Mesenchymal stem cell (in vitro differentiated cells and primary cell): ENCODE measurements at regions not wholly inside any gene's neighbourhood (a gene's known extent, or its start where the extent isn't known, plus 50 kb on each side); places are given as distances from the start of the nearest gene placed in this dataset.

Source experiments
- DNase-seq: peaks from one replicate; pipeline ENCODE4 v3.0.0-alpha.2; 2013
- H2AFZ ChIP-seq: one replicate; pipeline ENCODE4 v1.6.1; 2013; ENCODE audit warnings: low read depth, mild to moderate bottlenecking, control low read depth, inconsistent platforms, low read length, moderate library complexity
- H2AK5ac ChIP-seq: 2 replicates; pipeline ENCODE4 v1.6.1; 2013; ENCODE audit warnings: low read length, moderate library complexity, mild to moderate bottlenecking, inconsistent platforms; ENCODE audit not compliant: severe bottlenecking
- H2BK120ac ChIP-seq: one replicate; pipeline ENCODE4 v1.6.1; 2013; ENCODE audit warnings: low read depth, mild to moderate bottlenecking, inconsistent platforms, low read length, moderate library complexity
- H2BK12ac ChIP-seq, 2 experiments: one replicate each; pipeline ENCODE4 v1.6.1; 2013; ENCODE audit warnings: inconsistent platforms in 2 of 2, low read length in 2 of 2, mild to moderate bottlenecking in 2 of 2, moderate library complexity in 2 of 2, control low read depth in 1 of 2
- H2BK15ac ChIP-seq: one replicate; pipeline ENCODE4 v1.6.1; 2013; ENCODE audit warnings: mild to moderate bottlenecking, low read depth, inconsistent platforms; ENCODE audit not compliant: poor library complexity, severe bottlenecking
- H2BK5ac ChIP-seq: 2 replicates; pipeline ENCODE4 v1.6.1; 2013; ENCODE audit warnings: low read depth, mild to moderate bottlenecking, low read length, control low read depth, inconsistent platforms; ENCODE audit not compliant: poor library complexity, severe bottlenecking
- H3K14ac ChIP-seq, 2 experiments: one replicate each; pipeline ENCODE4 v1.6.1; 2013; ENCODE audit warnings: inconsistent platforms in 2 of 2, low read length in 2 of 2, control low read depth in 1 of 2, mild to moderate bottlenecking in 1 of 2, moderate library complexity in 1 of 2
- H3K18ac ChIP-seq, 2 experiments: one replicate each; pipeline ENCODE4 v1.6.1; 2013; ENCODE audit warnings: inconsistent platforms in 2 of 2, low read length in 2 of 2, control low read depth in 1 of 2, low read depth in 1 of 2, mild to moderate bottlenecking in 1 of 2
- H3K23ac ChIP-seq, 2 experiments: one replicate each; pipeline ENCODE4 v1.6.1; 2013; ENCODE audit warnings: inconsistent platforms in 2 of 2, low read length in 2 of 2, mild to moderate bottlenecking in 2 of 2, moderate library complexity in 2 of 2, control low read depth in 1 of 2
- H3K27ac ChIP-seq: 2 replicates; pipeline ENCODE4 v1.5.1; 2013; ENCODE audit warnings: mild to moderate bottlenecking, moderate library complexity, low read length, control low read depth, inconsistent platforms; ENCODE audit not compliant: poor library complexity, severe bottlenecking
- H3K27me3 ChIP-seq, 2 experiments: 2 replicates each; pipeline versions ENCODE4 v1.6.1 to v1.7.0; 2013; ENCODE audit warnings: low read length in 2 of 2, mild to moderate bottlenecking in 2 of 2, moderate library complexity in 2 of 2, control low read depth in 1 of 2, inconsistent platforms in 1 of 2; ENCODE audit not compliant: control insufficient read depth in 1 of 2, insufficient read depth in 1 of 2
- H3K36me3 ChIP-seq, 2 experiments: 2 replicates each; pipeline versions ENCODE4 v1.6.1 to v1.7.0; 2013; ENCODE audit warnings: low read length in 2 of 2, control low read depth in 1 of 2, inconsistent platforms in 1 of 2, low read depth in 1 of 2, mild to moderate bottlenecking in 1 of 2; ENCODE audit not compliant: insufficient read depth in 2 of 2, control insufficient read depth in 1 of 2
- H3K4ac ChIP-seq, 2 experiments: one replicate each; pipeline ENCODE4 v1.6.1; 2013; ENCODE audit warnings: inconsistent platforms in 2 of 2, low read length in 2 of 2, mild to moderate bottlenecking in 2 of 2, moderate library complexity in 2 of 2, control low read depth in 1 of 2, low read depth in 1 of 2
- H3K4me1 ChIP-seq: 2 replicates; pipeline ENCODE4 v1.6.1; 2013; ENCODE audit warnings: low read depth, low read length, control low read depth; ENCODE audit not compliant: control insufficient read depth, insufficient read depth
- H3K4me2 ChIP-seq: 2 replicates; pipeline ENCODE4 v1.6.1; 2013; ENCODE audit warnings: low read length, mild to moderate bottlenecking, inconsistent platforms; ENCODE audit not compliant: poor library complexity, severe bottlenecking
- H3K4me3 ChIP-seq, 2 experiments: 2 replicates each; pipeline versions ENCODE4 v1.5.1 to v1.7.0; 2013; ENCODE audit warnings: low read length in 2 of 2, mild to moderate bottlenecking in 2 of 2, control low read depth in 1 of 2, low read depth in 1 of 2; ENCODE audit not compliant: insufficient read depth in 1 of 2
- H3K79me1 ChIP-seq: replicated peaks from 2 replicates; pipeline ENCODE4 v1.6.1; 2013; ENCODE audit warnings: mild to moderate bottlenecking, control low read depth, low read length, inconsistent platforms; ENCODE audit not compliant: poor library complexity, severe bottlenecking
- H3K9ac ChIP-seq: 2 replicates; pipeline ENCODE4 v1.7.0; 2013; ENCODE audit warnings: mild to moderate bottlenecking, low read length, moderate library complexity
- H3K9me3 ChIP-seq: 2 replicates; pipeline ENCODE4 v1.7.0; 2013; ENCODE audit warnings: mild to moderate bottlenecking, low read length; ENCODE audit not compliant: control insufficient read depth
- H4K8ac ChIP-seq: one replicate; pipeline ENCODE4 v1.6.1; 2013; ENCODE audit warnings: inconsistent platforms, mild to moderate bottlenecking, low read length, moderate library complexity
- H4K91ac ChIP-seq: one replicate; pipeline ENCODE4 v1.6.1; 2013; ENCODE audit warnings: mild to moderate bottlenecking, low read length, inconsistent platforms
- WGBS: methylation state at CpG from one replicate; pipeline ENCODE4 v1.1.7; 2013; ENCODE audit warnings: mixed read lengths; 5-methylcytosine and 5-hydroxymethylcytosine counted together

DNA sequence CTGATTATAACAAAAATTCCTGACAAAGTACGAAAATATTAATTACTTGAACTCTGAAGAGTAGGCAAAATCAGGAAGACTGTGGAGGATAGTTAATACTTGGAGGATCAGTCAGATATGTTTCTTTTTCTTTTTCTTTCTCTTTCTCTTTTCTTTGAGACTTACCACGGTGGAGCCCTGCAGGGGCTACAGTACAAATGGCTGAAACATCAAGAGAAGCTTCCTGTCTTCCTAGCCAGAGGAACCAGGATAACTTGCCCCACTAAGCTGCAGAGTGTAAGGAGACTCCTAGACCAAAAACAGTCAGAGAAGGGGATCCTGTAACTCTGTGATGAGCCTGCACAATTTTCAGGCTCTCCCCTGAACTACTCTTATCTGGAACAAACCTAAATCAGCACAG is 324.6 kb upstream of the TYRP1 start:
- no peak for DNase-seq
- Histone ChIP-seq H3K4me1 (no peaks in the 10 kb centered on the region), H3K18ac (no peak overlapping the region)

GRCh38 chr9:12391839-12392509 is 301.2 kb upstream of the TYRP1 start:
- WGBS, result 100% methylated on average over 1 of the region's 2 CpGs
- no peak overlapping the region for H3K27ac ChIP-seq
- no peak overlapping the region for H2BK120ac ChIP-seq
- H4K91ac ChIP-seq, result no peak overlapping the region
- no peaks in the 10 kb centered on the region for H3K9me3 ChIP-seq
- H3K4ac ChIP-seq, result no peak overlapping the region
- no peaks in the 10 kb centered on the region for H3K36me3 ChIP-seq
- H2AFZ ChIP-seq, result no peak overlapping the region
- H4K8ac ChIP-seq, result no peak overlapping the region
- no peak overlapping the region for H2BK12ac ChIP-seq
- H2BK15ac ChIP-seq, result no peak overlapping the region
- no peak overlapping the region for H3K14ac ChIP-seq
- no peaks in the 10 kb centered on the region for H3K27me3 ChIP-seq
- H3K4me2 ChIP-seq, result no peak overlapping the region
- H3K79me1 ChIP-seq, result no peaks in the 10 kb centered on the region
- H2AK5ac ChIP-seq, result no peak overlapping the region
- DNase-seq, result no peak
- no peak overlapping the region for H3K18ac ChIP-seq
- no peak overlapping the region for H2BK5ac ChIP-seq
- no peak overlapping the region for H3K9ac ChIP-seq
- H3K4me3 ChIP-seq, result no peak overlapping the region
- H3K23ac ChIP-seq, result no peak overlapping the region
- no peaks in the 10 kb centered on the region for H3K4me1 ChIP-seq

More for the DNA sequence above, 324.6 kb upstream of the TYRP1 start:
- Histone ChIP-seq H3K4me2 (no peak overlapping the region), H2BK120ac (no peak overlapping the region), H3K79me1 (no peaks in the 10 kb centered on the region), H2AFZ (no peak overlapping the region), H2BK12ac (no peak overlapping the region), H3K14ac (no peak overlapping the region), H4K8ac (no peak overlapping the region), H3K27me3 (no peaks in the 10 kb centered on the region), H3K4me3 (no peak overlapping the region), H3K9ac (no peak overlapping the region), H2BK15ac (no peak overlapping the region), H3K4ac (no peak overlapping the region), H2AK5ac (no peak overlapping the region), H3K27ac (no peak overlapping the region), H3K23ac (no peak overlapping the region), H4K91ac (no peak overlapping the region), H3K9me3 (no peaks in the 10 kb centered on the region), H3K36me3 (no peaks in the 10 kb centered on the region), H2BK5ac (no peak overlapping the region)
- WGBS, result 76% methylated on average over 1 of the region's 2 CpGs

DNA sequence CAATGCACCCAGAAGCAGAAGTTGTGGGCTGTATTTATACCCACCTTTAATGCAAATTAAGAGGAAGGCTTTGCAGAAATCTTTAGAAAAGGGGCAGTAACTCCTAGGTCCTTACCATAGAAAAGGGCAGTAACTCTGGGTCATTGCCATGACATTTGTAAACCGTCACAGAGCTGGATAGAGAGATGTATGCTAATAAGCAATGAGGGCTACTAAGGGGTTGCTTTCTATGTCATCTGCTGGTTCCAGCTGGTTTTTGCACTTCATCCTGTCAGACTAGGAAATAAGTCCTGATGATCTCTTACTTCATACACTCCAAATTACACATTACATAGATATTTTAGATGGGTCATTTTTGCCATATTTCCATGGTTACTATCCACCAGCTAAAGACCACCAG is 299.1 kb upstream of the TYRP1 start:
- H3K18ac ChIP-seq, result no peak overlapping the region
- WGBS, result 79% methylated on average over 1 of the region's 1 CpG
- H3K9me3 ChIP-seq, result no peaks in the 10 kb centered on the region
- H3K14ac ChIP-seq, result no peak overlapping the region
- no peak overlapping the region for H4K8ac ChIP-seq
- no peak overlapping the region for H3K4me2 ChIP-seq
- H2BK15ac ChIP-seq, result no peak overlapping the region
- no peak overlapping the region for H2BK12ac ChIP-seq
- no peaks in the 10 kb centered on the region for H3K27me3 ChIP-seq
- no peak overlapping the region for H2BK120ac ChIP-seq
- no peaks in the 10 kb centered on the region for H3K36me3 ChIP-seq
- H3K27ac ChIP-seq, result no peak overlapping the region
- H3K9ac ChIP-seq, result no peak overlapping the region
- no peak overlapping the region for H3K4me3 ChIP-seq
- no peak overlapping the region for H3K23ac ChIP-seq
- H3K4ac ChIP-seq, result no peak overlapping the region
- no peak overlapping the region for H4K91ac ChIP-seq
- no peak overlapping the region for H2AK5ac ChIP-seq
- no peak for DNase-seq
- no peak overlapping the region for H2BK5ac ChIP-seq
- H3K4me1 ChIP-seq, result no peaks in the 10 kb centered on the region
- no peaks in the 10 kb centered on the region for H3K79me1 ChIP-seq
- no peak overlapping the region for H2AFZ ChIP-seq

DNA sequence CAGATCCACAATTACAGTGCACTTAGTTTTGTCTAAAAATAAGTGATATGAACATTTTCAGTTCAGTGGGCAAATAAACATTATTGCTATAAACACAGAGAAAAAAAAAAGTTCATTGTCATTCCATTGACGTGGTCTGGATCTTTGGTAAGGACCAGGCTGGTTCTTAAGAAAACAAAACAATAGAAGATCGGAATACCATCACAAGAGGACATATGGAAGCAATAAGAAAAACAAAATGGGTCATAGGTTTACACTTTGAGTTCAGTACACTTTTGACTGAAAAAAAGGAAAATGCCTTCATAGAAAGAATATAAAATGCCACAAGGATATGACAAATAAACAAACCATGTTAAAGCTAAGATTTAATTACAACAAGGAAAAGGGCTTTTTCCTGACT is 289.5 kb upstream of the TYRP1 start:
- H2BK12ac ChIP-seq, result no peak overlapping the region
- H3K9me3 ChIP-seq, result no peaks in the 10 kb centered on the region
- no peak overlapping the region for H3K4ac ChIP-seq
- H3K79me1 ChIP-seq, result no peaks in the 10 kb centered on the region
- no peak overlapping the region for H3K23ac ChIP-seq
- H3K27me3 ChIP-seq, result no peaks in the 10 kb centered on the region
- H3K36me3 ChIP-seq, result no peaks in the 10 kb centered on the region
- H2AK5ac ChIP-seq, result no peak overlapping the region
- H3K4me3 ChIP-seq, result no peak overlapping the region
- H4K91ac ChIP-seq, result no peak overlapping the region
- H3K4me2 ChIP-seq, result no peak overlapping the region
- H3K9ac ChIP-seq, result no peak overlapping the region
- no peaks in the 10 kb centered on the region for H3K4me1 ChIP-seq
- no peak overlapping the region for H2AFZ ChIP-seq
- WGBS, result 30% methylated on average over 2 of the region's 2 CpGs
- no peak overlapping the region for H2BK15ac ChIP-seq
- DNase-seq, result no peak
- no peak overlapping the region for H4K8ac ChIP-seq
- no peak overlapping the region for H3K27ac ChIP-seq
- H3K18ac ChIP-seq, result no peak overlapping the region
- no peak overlapping the region for H3K14ac ChIP-seq
- no peak overlapping the region for H2BK120ac ChIP-seq
- H2BK5ac ChIP-seq, result no peak overlapping the region
